ENCODE measurements at regions not wholly inside any gene's neighbourhood (a gene's known extent, or its start where the extent isn't known, plus 50 kb on each side); places are given as distances from the start of the nearest gene placed in this dataset.

DNA sequence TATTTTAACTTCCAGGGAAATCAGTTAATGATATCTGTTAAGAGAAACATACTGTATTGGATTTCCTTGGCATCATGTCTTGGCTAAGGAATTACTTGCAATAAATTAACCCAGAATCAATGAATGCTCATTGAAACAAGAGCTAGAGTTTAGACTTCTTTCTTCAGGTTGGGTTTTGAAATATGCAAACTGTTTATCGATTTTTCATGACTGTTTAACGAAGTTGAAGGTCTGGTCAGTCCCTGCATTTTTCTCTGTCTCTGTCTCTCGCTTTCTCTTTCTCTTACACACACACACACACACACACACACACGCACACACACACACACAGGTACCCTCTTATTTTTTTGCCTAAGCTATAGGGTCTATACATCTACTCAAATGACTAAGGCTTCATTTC, 981.0 kb downstream of the SUCLG1 start:
- Mint-ChIP-seq H3K36me3 (no peaks in the 10 kb centered on the region), H3K27me3 (no peaks in the 10 kb centered on the region), H3K4me1 (ENCODE audit: unreplicated experiment) (no peaks in the 10 kb centered on the region), H3K4me3 (no peak overlapping the region), H3K9me3 (no peaks in the 10 kb centered on the region), H3K27ac (no peak overlapping the region)
- TF ChIP-seq, protein P1, sequence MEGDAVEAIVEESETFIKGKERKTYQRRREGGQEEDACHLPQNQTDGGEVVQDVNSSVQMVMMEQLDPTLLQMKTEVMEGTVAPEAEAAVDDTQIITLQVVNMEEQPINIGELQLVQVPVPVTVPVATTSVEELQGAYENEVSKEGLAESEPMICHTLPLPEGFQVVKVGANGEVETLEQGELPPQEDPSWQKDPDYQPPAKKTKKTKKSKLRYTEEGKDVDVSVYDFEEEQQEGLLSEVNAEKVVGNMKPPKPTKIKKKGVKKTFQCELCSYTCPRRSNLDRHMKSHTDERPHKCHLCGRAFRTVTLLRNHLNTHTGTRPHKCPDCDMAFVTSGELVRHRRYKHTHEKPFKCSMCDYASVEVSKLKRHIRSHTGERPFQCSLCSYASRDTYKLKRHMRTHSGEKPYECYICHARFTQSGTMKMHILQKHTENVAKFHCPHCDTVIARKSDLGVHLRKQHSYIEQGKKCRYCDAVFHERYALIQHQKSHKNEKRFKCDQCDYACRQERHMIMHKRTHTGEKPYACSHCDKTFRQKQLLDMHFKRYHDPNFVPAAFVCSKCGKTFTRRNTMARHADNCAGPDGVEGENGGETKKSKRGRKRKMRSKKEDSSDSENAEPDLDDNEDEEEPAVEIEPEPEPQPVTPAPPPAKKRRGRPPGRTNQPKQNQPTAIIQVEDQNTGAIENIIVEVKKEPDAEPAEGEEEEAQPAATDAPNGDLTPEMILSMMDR (conservative IDR thresholded peaks at IDR 0.05), result no peak
- no peak for DNase-seq (ENCODE audit: extremely low spot score, unreplicated experiment)

DNA sequence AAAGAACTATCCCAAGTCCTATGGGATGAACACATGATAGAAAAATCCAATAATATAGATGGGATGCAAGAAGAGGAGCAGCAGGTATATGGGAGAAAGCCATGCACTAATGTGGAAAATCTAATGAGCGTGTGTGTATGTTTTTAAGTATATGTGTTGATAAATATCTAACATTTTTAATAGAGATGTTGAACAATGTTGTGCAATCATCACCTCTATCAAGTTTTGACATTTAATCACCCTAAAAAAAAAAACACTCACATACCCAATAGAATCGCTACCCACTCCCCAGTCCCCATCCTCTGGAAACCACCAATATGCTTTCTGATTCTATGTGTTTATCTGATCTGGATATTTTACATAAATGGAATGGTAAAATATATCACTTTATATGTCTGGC, 983.7 kb downstream of the SUCLG1 start:
- Mint-ChIP-seq H3K27me3 (no peaks in the 10 kb centered on the region), H3K9me3 (no peaks in the 10 kb centered on the region), H3K4me3 (no peak overlapping the region), H3K27ac (no peak overlapping the region), H3K36me3 (no peaks in the 10 kb centered on the region), H3K4me1 (ENCODE audit: unreplicated experiment) (peaks cover 5% of the 10 kb centered on the region)
- no peak for DNase-seq (ENCODE audit: extremely low spot score, unreplicated experiment)
- TF ChIP-seq, protein P1 (conservative IDR thresholded peaks at IDR 0.05), result no peak

DNA sequence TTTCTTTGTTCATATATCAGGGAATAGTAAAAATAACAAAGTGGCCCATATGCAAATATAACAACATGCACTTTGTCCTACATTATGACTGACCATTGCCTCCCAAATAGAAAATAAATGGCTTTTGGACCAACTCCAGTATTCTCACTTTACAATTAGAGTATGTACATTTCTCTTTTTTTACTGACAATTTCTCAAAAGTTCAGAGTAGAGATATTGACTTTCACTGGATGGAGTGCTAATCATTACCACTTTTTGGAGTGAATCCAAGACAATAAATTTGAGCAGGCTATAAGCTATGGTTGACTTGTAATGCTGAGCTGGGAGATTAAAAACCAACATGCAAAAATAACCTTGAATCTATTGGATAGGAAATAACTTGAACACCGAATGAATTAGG, 987.4 kb downstream of the SUCLG1 start:
- TF ChIP-seq, protein P1 (conservative IDR thresholded peaks at IDR 0.05), result no peak
- H3K27me3 Mint-ChIP-seq, result no peaks in the 10 kb centered on the region
- no peak overlapping the region for H3K27ac Mint-ChIP-seq
- no peak for DNase-seq (ENCODE audit: extremely low spot score, unreplicated experiment)
- H3K4me1 Mint-ChIP-seq (ENCODE audit: unreplicated experiment), result peaks cover 5% of the 10 kb centered on the region
- H3K4me3 Mint-ChIP-seq, result no peak overlapping the region
- H3K36me3 Mint-ChIP-seq, result no peaks in the 10 kb centered on the region
- H3K9me3 Mint-ChIP-seq, result no peaks in the 10 kb centered on the region

DNA sequence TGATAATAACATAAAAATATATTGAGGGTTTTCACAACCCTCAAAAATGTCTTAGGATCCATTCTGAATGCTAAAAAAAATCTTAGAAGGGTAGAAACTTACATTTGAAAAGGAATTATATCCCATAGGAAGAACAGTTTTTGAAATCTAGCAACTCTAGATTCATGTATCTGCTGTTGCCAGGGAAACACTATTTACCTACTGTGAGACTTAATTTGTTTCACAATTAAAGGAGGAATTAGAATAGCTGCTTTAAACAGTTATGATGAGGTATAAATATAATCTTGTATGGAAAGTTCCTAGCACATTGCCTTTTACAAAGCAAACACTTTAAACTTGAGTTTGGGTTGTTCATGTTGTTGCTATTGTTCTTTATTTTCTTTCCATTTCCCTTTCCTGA, 988.2 kb downstream of the SUCLG1 start:
- TF ChIP-seq, protein P1 (conservative IDR thresholded peaks at IDR 0.05), result no peak
- Mint-ChIP-seq H3K4me3 (no peak overlapping the region), H3K27me3 (no peaks in the 10 kb centered on the region), H3K9me3 (no peaks in the 10 kb centered on the region), H3K27ac (no peak overlapping the region), H3K36me3 (no peaks in the 10 kb centered on the region), H3K4me1 (ENCODE audit: unreplicated experiment) (peaks cover 5% of the 10 kb centered on the region)
- DNase-seq (ENCODE audit: extremely low spot score, unreplicated experiment), result no peak

DNA sequence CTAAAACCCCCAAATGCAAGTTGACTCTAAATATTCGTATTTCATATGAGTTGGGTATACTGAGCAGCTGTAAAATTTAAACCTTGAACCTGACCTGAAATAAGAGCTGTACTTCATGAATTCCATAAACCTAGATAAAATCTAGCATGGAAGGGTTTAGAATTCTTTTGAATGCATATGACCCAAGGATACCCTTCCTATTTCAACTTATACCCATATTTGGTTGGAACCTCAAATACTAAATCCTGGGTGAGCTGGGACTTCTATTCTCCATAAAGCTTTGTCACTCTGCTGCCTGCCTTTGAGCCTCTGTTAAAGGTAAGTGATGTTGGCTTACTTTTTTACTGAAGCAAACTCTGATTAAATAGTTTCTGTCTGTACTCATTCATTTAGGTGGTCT, 994.6 kb downstream of the SUCLG1 start:
- no peak for DNase-seq (ENCODE audit: extremely low spot score, unreplicated experiment)
- H3K36me3 Mint-ChIP-seq, result no peaks in the 10 kb centered on the region
- H3K4me3 Mint-ChIP-seq, result no peak overlapping the region
- H3K9me3 Mint-ChIP-seq, result no peaks in the 10 kb centered on the region
- TF ChIP-seq, protein P1 (conservative IDR thresholded peaks at IDR 0.05), result no peak
- no peaks in the 10 kb centered on the region for H3K27me3 Mint-ChIP-seq
- H3K27ac Mint-ChIP-seq, result no peak overlapping the region
- no peaks in the 10 kb centered on the region for H3K4me1 Mint-ChIP-seq (ENCODE audit: unreplicated experiment)

DNA sequence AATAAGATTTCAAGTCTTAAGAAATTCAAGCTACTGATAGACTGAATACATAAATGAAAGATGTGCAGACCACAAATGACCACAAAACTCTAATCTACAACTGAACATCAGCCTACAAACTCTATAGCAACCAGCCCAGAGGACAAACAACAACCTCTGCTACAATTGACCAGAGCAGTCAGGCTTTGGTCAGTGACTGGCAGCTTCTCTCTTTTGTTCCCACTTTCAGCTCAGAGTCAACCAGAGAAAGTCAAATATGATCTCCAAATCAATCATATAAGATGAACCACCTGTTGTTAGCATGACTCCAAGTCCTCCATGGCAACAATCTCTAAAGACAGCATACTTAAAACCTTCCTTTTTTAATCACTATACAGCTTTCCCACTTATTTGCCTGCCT, 996.2 kb downstream of the SUCLG1 start:
- Mint-ChIP-seq H3K9me3 (no peaks in the 10 kb centered on the region), H3K4me1 (ENCODE audit: unreplicated experiment) (no peaks in the 10 kb centered on the region), H3K4me3 (no peak overlapping the region), H3K27ac (no peak overlapping the region), H3K27me3 (no peaks in the 10 kb centered on the region), H3K36me3 (no peaks in the 10 kb centered on the region)
- DNase-seq (ENCODE audit: extremely low spot score, unreplicated experiment), result no peak
- TF ChIP-seq, protein P1 (conservative IDR thresholded peaks at IDR 0.05), result no peak
